ENCODE measurements at regions not wholly inside any gene's neighbourhood (a gene's known extent, or its start where the extent isn't known, plus 50 kb on each side); places are given as distances from the start of the nearest gene placed in this dataset.
A peak's percentile ranks its signal among the peaks of the same experiment; 100 is the strongest.

DNA sequence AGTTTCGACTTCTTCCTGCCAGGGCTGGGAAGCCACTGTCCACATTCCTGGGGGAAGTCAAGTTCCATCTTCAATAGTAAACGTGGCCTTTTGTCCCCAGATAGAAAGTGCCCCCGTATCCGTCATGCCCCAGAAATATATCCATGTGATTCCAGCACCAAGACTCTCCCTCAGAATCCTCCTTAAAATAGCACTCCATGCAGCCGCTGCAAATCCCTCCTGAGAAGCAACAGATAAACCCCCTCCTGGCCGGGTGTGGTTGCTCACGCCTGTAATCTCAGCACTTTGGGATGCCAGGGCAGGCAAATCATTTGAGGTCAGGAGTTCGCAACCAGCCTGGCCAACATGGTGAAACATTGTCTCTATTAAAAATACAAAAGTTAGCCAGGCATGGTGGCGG, 126.1 kb downstream of the OLFM1 start:
- TF ChIP-seq EZH2 (IDR thresholded peaks at IDR 0.05) (no peak), POLR2AphosphoS5 (IDR thresholded peaks at IDR 0.05; ENCODE audit: borderline replicate concordance, low read depth, low read length) (no peak), FOXP2 (optimal IDR thresholded peaks at IDR 0.05; ENCODE audit: control extremely low read depth, extremely low read length, insufficient read depth) (no peak)
- Histone ChIP-seq H3K9me3 (ENCODE audit: low read depth, low read length) (0 out of 2 replicates have a peak, but pooled peaks cover 5% of the 10 kb centered on the region), H3K27ac (no peak overlapping the region), H3K36me3 (ENCODE audit: insufficient read depth, low read length) (no peaks in the 10 kb centered on the region), H3K4me3 (no peak overlapping the region), H3K9ac (ENCODE audit: insufficient read length) (no peak overlapping the region)
- DNase-seq (ENCODE audit: low read depth, low spot score): no peak

DNA sequence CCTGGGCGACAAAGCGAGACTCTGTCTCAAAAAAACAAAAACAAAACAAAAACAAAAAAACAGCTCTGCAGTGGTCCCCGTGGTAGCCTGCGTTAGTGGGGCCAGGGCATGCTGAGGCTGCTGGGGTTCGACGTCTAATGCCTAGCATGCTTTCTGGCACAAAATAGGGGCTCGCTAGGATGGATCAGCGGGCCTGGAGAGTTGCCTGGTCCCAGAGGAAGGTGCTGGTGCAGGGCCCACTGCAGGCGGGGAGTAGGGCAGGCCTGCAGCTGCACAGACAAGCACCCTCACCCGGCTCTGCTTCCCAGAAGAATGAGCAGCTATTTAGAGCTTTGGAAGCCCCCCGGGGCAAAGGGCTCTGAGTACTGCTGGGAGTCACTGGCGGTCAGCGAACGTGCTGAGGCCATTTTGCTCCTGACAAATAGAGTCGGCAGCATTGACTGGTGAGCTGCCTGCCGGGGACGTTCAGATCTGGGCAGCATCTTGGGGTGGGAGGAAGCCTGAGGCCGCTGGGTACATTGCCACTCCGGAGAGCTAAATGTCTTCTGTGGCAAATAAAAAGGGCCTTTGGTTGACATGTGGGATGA, 126.7 kb downstream of the OLFM1 start:
- TF ChIP-seq FOXP2 (optimal IDR thresholded peaks at IDR 0.05; ENCODE audit: control extremely low read depth, extremely low read length, insufficient read depth) (no peak), POLR2AphosphoS5 (IDR thresholded peaks at IDR 0.05; ENCODE audit: borderline replicate concordance, low read depth, low read length) (no peak), EZH2 (IDR thresholded peaks at IDR 0.05) (no peak)
- DNase-seq (ENCODE audit: low read depth, low spot score): no peak
- no peaks in the 10 kb centered on the region for H3K36me3 ChIP-seq (ENCODE audit: insufficient read depth, low read length)
- H3K9me3 ChIP-seq (ENCODE audit: low read depth, low read length): 0 out of 2 replicates have a peak, but pooled peaks cover 5% of the 10 kb centered on the region
- H3K9ac ChIP-seq (ENCODE audit: insufficient read length): no peak overlapping the region
- H3K27ac ChIP-seq: no peak overlapping the region
- no peak overlapping the region for H3K4me3 ChIP-seq

DNA sequence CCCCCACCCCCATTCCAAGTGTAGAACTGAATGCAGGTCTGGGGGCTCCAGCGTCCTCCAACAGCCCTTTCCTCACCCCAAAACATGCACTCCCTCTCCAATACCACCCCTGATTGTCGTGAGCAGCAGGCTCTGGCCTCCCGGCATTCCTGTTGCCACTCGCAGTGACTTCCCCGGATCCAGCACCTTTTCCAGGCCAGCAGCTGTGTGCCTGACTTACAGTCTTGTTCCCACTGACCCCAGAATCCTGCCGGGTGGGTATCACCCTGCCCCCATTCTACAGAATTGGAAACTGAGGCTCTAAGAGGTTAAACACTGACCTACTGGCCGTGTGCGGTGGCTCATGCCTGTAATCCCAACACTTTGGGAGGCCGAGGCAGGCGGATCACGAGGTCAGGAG, 127.2 kb downstream of the OLFM1 start:
- Histone ChIP-seq H3K27ac (no peak overlapping the region), H3K9ac (ENCODE audit: insufficient read length) (no peak overlapping the region), H3K4me3 (no peak overlapping the region), H3K36me3 (ENCODE audit: insufficient read depth, low read length) (no peaks in the 10 kb centered on the region), H3K9me3 (ENCODE audit: low read depth, low read length) (0 out of 2 replicates have a peak, but pooled peaks cover 5% of the 10 kb centered on the region)
- TF ChIP-seq FOXP2 (optimal IDR thresholded peaks at IDR 0.05; ENCODE audit: control extremely low read depth, extremely low read length, insufficient read depth): no peak
- DNase-seq (ENCODE audit: low read depth, low spot score): no peak

DNA sequence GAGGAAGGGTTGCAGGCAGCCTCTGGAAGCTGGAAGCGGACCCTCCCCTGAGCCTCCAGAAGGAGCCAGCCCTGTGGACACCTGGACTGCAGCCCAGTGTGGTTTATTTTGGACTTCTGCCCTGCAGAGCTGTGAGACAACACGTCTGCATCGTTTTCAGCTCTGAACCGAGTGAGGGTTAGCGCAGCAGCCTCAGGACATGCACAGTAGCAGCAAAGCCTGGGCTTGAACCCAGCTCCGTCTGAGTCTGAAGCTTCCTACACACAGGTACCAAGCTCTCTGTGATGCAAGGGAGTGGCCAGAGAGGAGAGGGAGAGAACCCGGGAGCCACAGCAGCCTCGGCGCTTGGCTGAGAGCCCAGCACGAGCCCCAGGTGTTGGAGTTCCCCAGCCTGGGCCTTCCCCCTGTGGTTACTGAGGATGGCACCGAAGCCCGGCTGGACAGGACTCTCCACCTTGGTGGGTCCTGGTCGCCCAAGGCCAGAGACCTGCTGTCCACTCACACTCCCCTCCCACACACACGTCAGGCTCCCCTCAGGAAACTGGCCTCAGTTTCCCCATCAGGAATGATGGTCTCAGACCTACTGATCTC, 128.2 kb downstream of the OLFM1 start:
- Histone ChIP-seq H3K36me3 (ENCODE audit: insufficient read depth, low read length) (no peaks in the 10 kb centered on the region), H3K9ac (ENCODE audit: insufficient read length) (no peak overlapping the region), H3K9me3 (ENCODE audit: low read depth, low read length) (0 out of 2 replicates have a peak, but pooled peaks cover 5% of the 10 kb centered on the region), H3K4me3 (no peak overlapping the region), H3K27ac (no peak overlapping the region)
- no peak for DNase-seq (ENCODE audit: low read depth, low spot score)
- TF ChIP-seq POLR2AphosphoS5 (IDR thresholded peaks at IDR 0.05; ENCODE audit: borderline replicate concordance, low read depth, low read length) (no peak), FOXP2 (optimal IDR thresholded peaks at IDR 0.05; ENCODE audit: control extremely low read depth, extremely low read length, insufficient read depth) (no peak), EZH2 (IDR thresholded peaks at IDR 0.05) (no peak)

DNA sequence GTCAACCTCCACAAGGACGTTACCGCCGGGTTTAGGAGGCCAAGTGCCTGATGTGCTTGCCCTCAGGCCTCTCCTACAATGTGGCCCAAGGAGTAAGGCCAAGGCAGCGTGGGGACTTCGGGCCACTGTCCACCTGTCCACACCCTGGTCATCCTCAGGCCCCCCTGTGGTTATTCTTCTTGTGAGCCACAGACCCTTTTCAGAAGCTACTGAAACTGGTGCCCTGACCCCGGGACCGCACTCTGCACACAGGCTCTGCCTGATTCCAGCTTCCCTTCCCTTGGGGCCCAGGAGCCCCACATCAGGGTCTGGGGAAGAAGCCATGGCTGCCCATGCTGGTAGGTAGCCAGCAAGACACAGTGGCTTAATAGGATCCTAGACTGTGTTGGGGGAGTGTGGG, 128.8 kb downstream of the OLFM1 start:
- no peaks in the 10 kb centered on the region for H3K9me3 ChIP-seq (ENCODE audit: low read depth, low read length)
- no peaks in the 10 kb centered on the region for H3K36me3 ChIP-seq (ENCODE audit: insufficient read depth, low read length)
- peak overlapping the region; percentile 3 for H3K9ac ChIP-seq (ENCODE audit: insufficient read length)
- no peak overlapping the region for H3K4me3 ChIP-seq
- no peak overlapping the region for H3K27ac ChIP-seq
- TF ChIP-seq EZH2 (IDR thresholded peaks at IDR 0.05) (no peak), FOXP2 (optimal IDR thresholded peaks at IDR 0.05; ENCODE audit: control extremely low read depth, extremely low read length, insufficient read depth) (no peak), POLR2AphosphoS5 (IDR thresholded peaks at IDR 0.05; ENCODE audit: borderline replicate concordance, low read depth, low read length) (no peak)
- DNase-seq (ENCODE audit: low read depth, low spot score): no peak

DNA sequence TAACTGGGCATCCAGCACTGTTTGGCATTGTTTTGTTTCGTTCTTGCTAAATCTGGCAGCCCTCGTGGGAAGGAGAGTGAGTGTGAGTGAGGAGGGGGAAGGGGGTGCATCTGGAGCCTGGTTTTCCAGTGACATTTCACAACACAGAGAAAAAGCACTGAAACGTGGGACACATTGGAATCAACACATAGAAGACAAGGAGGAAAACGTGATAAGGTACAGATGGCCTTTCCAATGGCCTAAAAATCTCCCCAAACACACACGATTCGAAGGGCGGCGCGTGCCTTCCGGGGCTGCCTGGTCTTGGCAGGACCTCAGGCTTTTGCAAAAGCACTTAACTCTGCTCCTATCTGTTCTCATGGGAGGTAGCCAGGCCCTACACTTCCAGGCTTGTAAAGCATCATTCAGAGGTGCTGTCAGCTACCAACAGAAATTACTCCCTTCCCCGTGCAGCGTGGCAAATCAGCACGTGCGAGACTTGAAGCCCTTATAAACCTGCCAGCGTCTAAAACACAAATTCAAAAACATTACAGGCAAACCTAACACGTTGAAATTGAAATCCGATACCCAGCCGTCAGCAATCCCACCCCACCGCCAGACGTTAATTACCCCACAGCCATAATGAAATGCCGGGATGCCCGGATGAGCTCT, 129.4 kb downstream of the OLFM1 start:
- Histone ChIP-seq H3K36me3 (ENCODE audit: insufficient read depth, low read length) (no peaks in the 10 kb centered on the region), H3K27ac (peak overlapping the region; percentile 51; the same call in 1 of the 2 replicates), H3K9me3 (ENCODE audit: low read depth, low read length) (no peaks in the 10 kb centered on the region), H3K9ac (ENCODE audit: insufficient read length) (peak overlapping the region; percentile 3), H3K4me3 (no peak overlapping the region)
- TF ChIP-seq FOXP2 (optimal IDR thresholded peaks at IDR 0.05; ENCODE audit: control extremely low read depth, extremely low read length, insufficient read depth) (no peak), EZH2 (IDR thresholded peaks at IDR 0.05) (no peak), POLR2AphosphoS5 (IDR thresholded peaks at IDR 0.05; ENCODE audit: borderline replicate concordance, low read depth, low read length) (no peak)
- DNase-seq (ENCODE audit: low read depth, low spot score): no peak

DNA sequence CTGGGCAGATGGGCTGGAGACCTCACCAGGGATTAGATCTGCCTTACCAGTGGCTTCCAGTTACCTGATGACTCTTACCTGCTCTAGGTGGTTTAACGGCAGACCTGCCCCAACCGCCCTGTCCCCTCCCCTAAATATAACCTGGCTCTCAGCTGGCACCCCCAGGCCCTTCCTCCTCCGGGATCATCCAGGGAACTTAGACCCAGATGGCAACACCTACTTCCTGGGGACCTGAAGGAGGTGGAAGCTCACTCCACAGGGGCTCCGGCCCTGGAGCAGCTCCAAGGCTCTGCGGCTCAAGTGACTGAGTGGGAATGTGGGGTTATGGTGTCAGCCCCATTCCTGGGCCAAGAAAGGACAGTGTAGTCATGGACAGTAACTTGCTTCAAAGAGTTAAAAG, 130.4 kb downstream of the OLFM1 start:
- TF ChIP-seq POLR2AphosphoS5 (IDR thresholded peaks at IDR 0.05; ENCODE audit: borderline replicate concordance, low read depth, low read length) (no peak), EZH2 (IDR thresholded peaks at IDR 0.05) (no peak), FOXP2 (optimal IDR thresholded peaks at IDR 0.05; ENCODE audit: control extremely low read depth, extremely low read length, insufficient read depth) (no peak)
- no peak overlapping the region for H3K27ac ChIP-seq
- H3K36me3 ChIP-seq (ENCODE audit: insufficient read depth, low read length): no peaks in the 10 kb centered on the region
- no peak overlapping the region for H3K9ac ChIP-seq (ENCODE audit: insufficient read length)
- H3K9me3 ChIP-seq (ENCODE audit: low read depth, low read length): no peaks in the 10 kb centered on the region
- H3K4me3 ChIP-seq: no peak overlapping the region
- no peak for DNase-seq (ENCODE audit: low read depth, low spot score)

DNA sequence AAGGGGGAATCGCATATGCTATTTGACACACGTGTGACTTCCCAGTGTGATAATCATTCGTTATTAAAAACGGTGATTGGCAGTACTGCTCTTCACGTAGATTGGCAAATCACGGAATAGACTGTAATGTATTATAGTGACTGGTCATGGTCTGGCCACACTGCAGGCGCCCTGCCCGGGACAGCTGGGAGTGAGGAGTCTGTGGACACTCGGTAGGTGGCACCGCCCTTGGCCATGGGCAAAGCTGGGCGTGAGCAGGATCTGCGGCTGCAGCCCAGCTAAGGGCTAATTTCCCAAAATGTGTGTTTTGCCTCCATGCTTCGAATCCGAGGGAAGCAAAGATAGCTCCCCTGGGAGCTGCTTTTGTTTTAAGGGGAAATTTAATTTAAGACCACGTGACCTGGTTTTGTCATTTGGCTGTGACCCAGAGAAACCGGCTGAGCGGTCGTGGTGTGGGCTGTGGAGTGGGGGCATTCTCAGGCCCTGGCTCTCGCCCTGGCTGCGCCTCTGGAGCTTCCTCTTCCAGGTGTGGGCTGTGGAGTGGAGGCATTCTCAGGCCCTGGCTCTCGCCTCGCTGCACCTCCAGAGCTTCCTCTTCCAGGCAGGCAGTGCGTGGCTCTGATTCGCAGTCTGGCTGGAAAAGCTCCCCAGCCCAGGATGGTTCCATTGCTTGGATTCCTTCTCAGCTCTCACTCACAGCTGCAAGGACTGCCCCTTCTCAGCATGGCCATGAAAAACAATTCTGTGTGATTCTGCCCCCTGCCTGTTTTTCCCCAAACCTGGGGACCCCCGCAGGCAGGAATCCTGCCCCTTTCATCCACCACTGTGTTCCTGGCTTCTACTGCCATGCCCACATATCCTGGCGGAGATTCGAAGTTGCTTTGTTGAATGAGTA, 131.1 kb downstream of the OLFM1 start:
- no peak for DNase-seq (ENCODE audit: low read depth, low spot score)
- H3K9ac ChIP-seq (ENCODE audit: insufficient read length): no peak overlapping the region
- TF ChIP-seq EZH2 (IDR thresholded peaks at IDR 0.05) (no peak), POLR2AphosphoS5 (IDR thresholded peaks at IDR 0.05; ENCODE audit: borderline replicate concordance, low read depth, low read length) (no peak), FOXP2 (optimal IDR thresholded peaks at IDR 0.05; ENCODE audit: control extremely low read depth, extremely low read length, insufficient read depth) (no peak)
- H3K9me3 ChIP-seq (ENCODE audit: low read depth, low read length): no peaks in the 10 kb centered on the region
- no peak overlapping the region for H3K4me3 ChIP-seq
- no peaks in the 10 kb centered on the region for H3K36me3 ChIP-seq (ENCODE audit: insufficient read depth, low read length)
- no peak overlapping the region for H3K27ac ChIP-seq

All from SK-N-MC (cell line).